Keratinocyte (primary cell): ENCODE measurements at regions not wholly inside any gene's neighbourhood (a gene's known extent, or its start where the extent isn't known, plus 50 kb on each side); places are given as distances from the start of the nearest gene placed in this dataset.

ENCODE experiments used
- DNase-seq: peaks from one replicate; pipeline ENCODE4 v3.0.0-alpha.2; 2011; ENCODE audit warnings: low read depth, missing footprints, low spot score
- FAIRE-seq: peaks from 2 replicates; lab custom pipeline; 2011; peaks lifted over from hg19 to GRCh38; lab: Jason Lieb, UNC
- H2AFZ ChIP-seq: 2 replicates; pipeline ENCODE4 v1.6.0; 2012; ENCODE audit warnings: low read length, control low read depth, inconsistent platforms; ENCODE audit not compliant: control insufficient read depth
- H3K27ac ChIP-seq: 2 replicates; pipeline ENCODE4 v1.5.1; 2011; ENCODE audit warnings: low read length; ENCODE audit not compliant: control insufficient read depth, insufficient read depth
- H3K27me3 ChIP-seq: 3 replicates; pipeline ENCODE4 v1.6.0; 2011; ENCODE audit warnings: low read length; ENCODE audit not compliant: control insufficient read depth, insufficient read depth; ENCODE audit errors: extremely low read depth
- H3K36me3 ChIP-seq, 2 experiments: 2 replicates in 1 of 2; 3 replicates in 1 of 2; pipeline ENCODE4 v1.5.1; 2011; ENCODE audit warnings: low read length in 2 of 2, mild to moderate bottlenecking in 1 of 2; ENCODE audit not compliant: control insufficient read depth in 2 of 2, insufficient read depth in 2 of 2; ENCODE audit errors: extremely low read depth in 1 of 2
- H3K4me1 ChIP-seq: 3 replicates; pipeline ENCODE4 v1.5.1; 2011; ENCODE audit warnings: low read length; ENCODE audit not compliant: control insufficient read depth, insufficient read depth; ENCODE audit errors: extremely low read depth
- H3K4me2 ChIP-seq: 3 replicates; pipeline ENCODE4 v1.6.0; 2011; ENCODE audit warnings: low read depth, low read length; ENCODE audit not compliant: control insufficient read depth, insufficient read depth; ENCODE audit errors: extremely low read depth
- H3K4me3 ChIP-seq, 3 experiments: fragments of 200-600 bp in 1 of 3; sonication (generic) in 1 of 3; 2 replicates in 2 of 3; 3 replicates in 1 of 3; pipeline ENCODE4 v1.5.1; 2011 to 2016; ENCODE audit warnings: low read length in 3 of 3, mild to moderate bottlenecking in 3 of 3, control low read depth in 2 of 3, inconsistent platforms in 1 of 3, low read depth in 1 of 3, mixed read lengths in 1 of 3, mixed run types in 1 of 3, moderate library complexity in 1 of 3; ENCODE audit not compliant: control insufficient read depth in 2 of 3, insufficient read depth in 2 of 3; ENCODE audit errors: extremely low read depth in 1 of 3
- H3K79me2 ChIP-seq: 2 replicates; pipeline ENCODE4 v1.6.0; 2012; ENCODE audit warnings: low read length; ENCODE audit not compliant: control insufficient read depth, insufficient read depth
- H3K9ac ChIP-seq: 3 replicates; pipeline ENCODE4 v1.6.0; 2011; ENCODE audit warnings: low read length; ENCODE audit not compliant: control insufficient read depth, insufficient read depth; ENCODE audit errors: extremely low read depth
- H3K9me1 ChIP-seq: 3 replicates; pipeline ENCODE4 v1.6.0; 2011; ENCODE audit warnings: low read length; ENCODE audit not compliant: control insufficient read depth, insufficient read depth; ENCODE audit errors: extremely low read depth
- H3K9me3 ChIP-seq: 2 replicates; pipeline ENCODE4 v1.5.1; 2012; ENCODE audit warnings: low read depth, low read length; ENCODE audit not compliant: control insufficient read depth
- H4K20me1 ChIP-seq: 3 replicates; pipeline ENCODE4 v1.6.0; 2011; ENCODE audit warnings: low read length; ENCODE audit not compliant: control insufficient read depth, insufficient read depth; ENCODE audit errors: extremely low read depth
- CTCF ChIP-seq, 3 experiments: IDR thresholded peaks in 1 of 3; conservative IDR thresholded peaks in 1 of 3; optimal IDR thresholded peaks in 1 of 3; 2 replicates in 2 of 3; 3 replicates in 1 of 3; pipeline versions ENCODE3 to v1.5.1; 2011; ENCODE audit warnings: low read length in 3 of 3, mild to moderate bottlenecking in 3 of 3, moderate library complexity in 2 of 3, control low read depth in 1 of 3, inconsistent platforms in 1 of 3; ENCODE audit not compliant: insufficient read depth in 2 of 3; ENCODE audit errors: extremely low read depth in 1 of 3
- EZH2 ChIP-seq: IDR thresholded peaks from one replicate; pipeline ENCODE4 v1.6.1; 2012; ENCODE audit warnings: inconsistent platforms, mild to moderate bottlenecking, low read length, moderate library complexity
- dilution Hi-C: fragments of 300-500 bp; cut with MboI; formaldehyde crosslinking; loops from one replicate; pipeline ENCODE4 v1.7.0; 2020; ENCODE audit warnings: low sequenced_read_pairs; ENCODE audit not compliant: extremely low pct_ligation_motif_present

DNA sequence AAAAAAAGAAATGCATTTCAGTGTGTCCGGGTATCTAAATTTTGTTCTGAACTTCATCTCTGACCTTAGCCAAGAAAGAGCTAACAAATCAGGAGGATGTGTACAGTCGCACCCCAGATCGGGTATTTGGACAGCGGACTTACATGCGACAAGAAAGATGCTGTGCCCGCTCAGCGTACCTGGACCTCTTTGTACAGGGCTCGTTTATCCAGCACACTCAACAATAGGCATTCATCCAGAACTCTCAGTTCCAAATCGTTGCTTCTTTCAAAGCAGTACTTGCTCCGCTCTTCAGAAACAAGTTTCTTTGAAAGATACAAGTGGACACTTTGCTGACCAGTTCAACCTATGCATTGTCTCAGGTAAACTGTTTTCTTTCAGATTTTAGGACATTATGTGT lies 191.7 kb downstream of the LY86 start:
- H4K20me1 ChIP-seq: no peaks in the 10 kb centered on the region
- H3K36me3 ChIP-seq: no peaks in the 10 kb centered on the region
- no peak overlapping the region for H3K27ac ChIP-seq
- no peak overlapping the region for H3K4me2 ChIP-seq
- no peaks in the 10 kb centered on the region for H3K9me3 ChIP-seq
- no peaks in the 10 kb centered on the region for H3K79me2 ChIP-seq
- no peak overlapping the region for H3K4me3 ChIP-seq
- H3K4me1 ChIP-seq: peaks cover 18% of the 10 kb centered on the region
- no peak overlapping the region for H2AFZ ChIP-seq
- no peaks in the 10 kb centered on the region for H3K9me1 ChIP-seq
- FAIRE-seq (no peak), DNase-seq (no peak)
- TF ChIP-seq EZH2 (no peak), CTCF (optimal IDR thresholded peaks at IDR 0.05 in 1 of 3, IDR thresholded peaks at IDR 0.05 in 1 of 3, conservative IDR thresholded peaks at IDR 0.05 in 1 of 3; ENCODE audit: extremely low read depth in 1 of 3, insufficient read depth in 2 of 3, low read length in 3 of 3) (no peak)
- H3K27me3 ChIP-seq: no peaks in the 10 kb centered on the region
- dilution Hi-C loops: no loop called here
- no peak overlapping the region for H3K9ac ChIP-seq

- dilution Hi-C loops: no loop called here
- Histone ChIP-seq H3K27me3 (no peaks in the 10 kb centered on the region), H3K36me3 (no peaks in the 10 kb centered on the region), H3K4me2 (peak overlapping the region; percentile 54), H3K9ac (no peak overlapping the region), H3K4me1 (peaks cover 18% of the 10 kb centered on the region), H3K4me3 (no peak overlapping the region), H3K9me1 (no peaks in the 10 kb centered on the region), H2AFZ (peak overlapping the region; percentile 44), H4K20me1 (no peaks in the 10 kb centered on the region), H3K79me2 (no peaks in the 10 kb centered on the region), H3K27ac (peak overlapping the region; percentile 31), H3K9me3 (no peaks in the 10 kb centered on the region)
- DNase-seq (peak; percentile 52), FAIRE-seq (peak; percentile 95)
- no peak for TF ChIP-seq CTCF (optimal IDR thresholded peaks at IDR 0.05 in 1 of 3, IDR thresholded peaks at IDR 0.05 in 1 of 3, conservative IDR thresholded peaks at IDR 0.05 in 1 of 3; ENCODE audit: extremely low read depth in 1 of 3, insufficient read depth in 2 of 3, low read length in 3 of 3)
- TF ChIP-seq EZH2: no peak
These were observed 192.8 kb downstream of the LY86 start for GRCh38 chr6:6781172-6781872.
